H1 (cell line): ENCODE measurements at regions not wholly inside any gene's neighbourhood (a gene's known extent, or its start where the extent isn't known, plus 50 kb on each side); places are given as distances from the start of the nearest gene placed in this dataset.

Source experiments
- ATF3 ChIP-seq: IDR thresholded peaks from 2 replicates; pipeline ENCODE4 v1.6.1; 2011; ENCODE audit warnings: low read depth, mild to moderate bottlenecking, low read length; ENCODE audit not compliant: insufficient read depth
- CBX5 ChIP-seq: fragments of 300-800, 300-1000 bp; sonication (generic); IDR thresholded peaks from 2 replicates; pipeline ENCODE4 v1.7.1; 2016; ENCODE audit warnings: antibody characterized with exemption, low read length, low read depth
- CTCF ChIP-seq, 3 experiments: IDR thresholded peaks; 1 replicate in 2 of 3; 2 replicates in 1 of 3; pipeline versions ENCODE4 v1.5.1 to v1.6.1; 2011; ENCODE audit warnings: low read length in 3 of 3, mild to moderate bottlenecking in 3 of 3, inconsistent platforms in 2 of 3, low read depth in 1 of 3, moderate library complexity in 1 of 3; ENCODE audit not compliant: insufficient read depth in 1 of 3; ENCODE audit errors: control extremely low read depth in 1 of 3
- EP300 ChIP-seq, 2 experiments: IDR thresholded peaks; 1 replicate in 1 of 2; 2 replicates in 1 of 2; pipeline ENCODE4 v1.6.1; 2011 to 2012; ENCODE audit warnings: low read depth in 2 of 2, low read length in 2 of 2, mild to moderate bottlenecking in 2 of 2, borderline replicate concordance in 1 of 2, inconsistent platforms in 1 of 2, moderate library complexity in 1 of 2
- EZH2 ChIP-seq: fragments of 200-600 bp; sonication (generic); IDR thresholded peaks from 2 replicates; pipeline ENCODE4 v1.7.1; 2012; ENCODE audit warnings: low read depth, mild to moderate bottlenecking, moderate library complexity, low read length, inconsistent platforms; ENCODE audit not compliant: severe bottlenecking
- KDM5A ChIP-seq: fragments of 200-600 bp; IDR thresholded peaks from 2 replicates; pipeline ENCODE4 v1.7.1; 2012; ENCODE audit warnings: mild to moderate bottlenecking, low read length, inconsistent platforms, mixed read lengths
- MAX ChIP-seq: IDR thresholded peaks from 2 replicates; pipeline ENCODE4 v1.6.1; 2012; ENCODE audit warnings: inconsistent platforms
- RAD21 ChIP-seq, 2 experiments: IDR thresholded peaks in 1 of 2; conservative IDR thresholded peaks in 1 of 2; 2 replicates each; pipeline ENCODE4 v1.6.1; 2011; ENCODE audit warnings: low read depth in 2 of 2, low read length in 2 of 2, improper control_type of control experiment in 1 of 2, inconsistent platforms in 1 of 2, mild to moderate bottlenecking in 1 of 2, moderate library complexity in 1 of 2

- TF ChIP-seq CTCF (IDR thresholded peaks at IDR 0.05; ENCODE audit: control extremely low read depth in 1 of 3, insufficient read depth in 1 of 3, low read depth in 1 of 3, low read length in 3 of 3) (no peak), EP300 (IDR thresholded peaks at IDR 0.05; ENCODE audit: borderline replicate concordance in 1 of 2, low read depth in 2 of 2, low read length in 2 of 2) (no peak), CBX5 (no peak), MAX (no peak), RAD21 (IDR thresholded peaks at IDR 0.05 in 1 of 2, conservative IDR thresholded peaks at IDR 0.05 in 1 of 2; ENCODE audit: low read depth in 2 of 2, low read length in 2 of 2) (no peak), KDM5A (no peak), ATF3 (no peak), EZH2 (no peak)
These were observed 258.7 kb upstream of the HS6ST1 start for GRCh38 chr2:128577141-128577930.
